ENCODE measurements at regions not wholly inside any gene's neighbourhood (a gene's known extent, or its start where the extent isn't known, plus 50 kb on each side); places are given as distances from the start of the nearest gene placed in this dataset.

GRCh38 chr5:3343211-3343610 is 252.4 kb upstream of the IRX1 start:
- H3K36me3 ChIP-seq = no peaks in the 10 kb centered on the region
- WGBS, 2 donors = 71 to 75% methylated on average over 5 of the region's 5 CpGs
- DNase-seq = peak; percentile 4
- intact Hi-C loops (cut with DNase I) = no loop called here
- no peaks in the 10 kb centered on the region for H3K4me1 ChIP-seq
- peaks cover 0 to 4% (median 0%) of the 10 kb centered on the region in 3 donors for H3K27me3 ChIP-seq
- H3K9me3 ChIP-seq = no peaks in the 10 kb centered on the region
- TF ChIP-seq EP300 (IDR thresholded peaks at IDR 0.05) (no peak), POLR2AphosphoS5 (IDR thresholded peaks at IDR 0.05) (no peak), POLR2A (IDR thresholded peaks at IDR 0.05) (no peak), CTCF (IDR thresholded peaks at IDR 0.05) (no peak)
- H3K27ac ChIP-seq = no peak overlapping the region
- H3K4me3 ChIP-seq = no peak overlapping the region

DNA sequence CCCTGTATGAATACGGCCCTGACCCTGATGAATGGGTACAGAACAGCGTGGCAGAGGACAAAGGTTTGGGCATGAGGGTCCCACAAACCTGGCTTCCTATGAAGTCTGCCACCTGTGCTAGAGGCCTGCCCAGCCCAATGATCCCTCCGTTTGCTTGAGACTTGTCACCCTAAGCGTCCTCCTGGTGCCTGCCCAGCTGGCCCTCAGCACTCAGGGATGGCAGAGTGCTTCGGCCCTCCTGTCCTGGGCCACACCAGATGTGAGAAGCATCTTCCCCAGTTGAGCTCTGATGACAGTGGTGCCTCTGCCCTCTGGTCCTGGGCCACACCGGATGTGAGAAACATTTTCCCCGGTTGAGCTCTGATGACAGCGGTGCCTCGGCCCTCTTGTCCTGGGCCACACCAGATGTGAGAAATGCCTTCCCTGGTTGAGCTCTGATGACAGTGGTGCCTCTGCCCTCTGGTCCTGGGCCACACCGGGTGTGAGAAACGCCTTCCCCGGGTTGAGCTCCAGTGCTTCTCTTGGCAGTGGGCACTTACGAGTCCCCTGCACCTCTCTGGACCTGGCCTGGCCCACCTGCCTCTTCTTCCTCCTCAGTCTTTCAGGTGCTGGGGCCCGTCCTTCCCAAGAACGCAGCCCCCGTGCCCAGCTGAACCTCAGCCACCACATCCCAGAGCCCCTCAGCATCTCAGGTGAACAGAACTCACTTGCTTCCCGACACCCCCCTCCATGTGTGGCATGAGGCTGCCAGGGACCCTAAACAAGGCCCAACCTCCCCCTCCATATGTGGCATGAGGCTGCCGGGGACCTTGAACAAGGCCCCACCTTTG is 253.1 kb upstream of the IRX1 start:
- DNase-seq = peak; percentile 56
- Histone ChIP-seq H3K4me3 (no peak overlapping the region), H3K9me3 (no peaks in the 10 kb centered on the region), H3K27ac (no peak overlapping the region), H3K27me3 (peaks cover 0 to 4% (median 0%) of the 10 kb centered on the region in 3 donors), H3K36me3 (no peaks in the 10 kb centered on the region), H3K4me1 (no peaks in the 10 kb centered on the region)
- TF ChIP-seq EP300 (IDR thresholded peaks at IDR 0.05) = no peak
- TF ChIP-seq POLR2AphosphoS5 (IDR thresholded peaks at IDR 0.05) = no peak
- TF ChIP-seq CTCF (IDR thresholded peaks at IDR 0.05) = no peak
- TF ChIP-seq POLR2A (IDR thresholded peaks at IDR 0.05) = no peak
- 90% methylated on average over 18 of the region's 18 CpGs for WGBS, 2 donors
- intact Hi-C loops (cut with DNase I) = no loop called here

- TF ChIP-seq CTCF (IDR thresholded peaks at IDR 0.05) = no peak
- no peak for TF ChIP-seq EP300 (IDR thresholded peaks at IDR 0.05)
- no peak for TF ChIP-seq POLR2A (IDR thresholded peaks at IDR 0.05)
- TF ChIP-seq POLR2AphosphoS5 (IDR thresholded peaks at IDR 0.05) = no peak
Observed at GRCh38 chr5:3341446-3342240, 254.0 kb upstream of the IRX1 start.

DNA sequence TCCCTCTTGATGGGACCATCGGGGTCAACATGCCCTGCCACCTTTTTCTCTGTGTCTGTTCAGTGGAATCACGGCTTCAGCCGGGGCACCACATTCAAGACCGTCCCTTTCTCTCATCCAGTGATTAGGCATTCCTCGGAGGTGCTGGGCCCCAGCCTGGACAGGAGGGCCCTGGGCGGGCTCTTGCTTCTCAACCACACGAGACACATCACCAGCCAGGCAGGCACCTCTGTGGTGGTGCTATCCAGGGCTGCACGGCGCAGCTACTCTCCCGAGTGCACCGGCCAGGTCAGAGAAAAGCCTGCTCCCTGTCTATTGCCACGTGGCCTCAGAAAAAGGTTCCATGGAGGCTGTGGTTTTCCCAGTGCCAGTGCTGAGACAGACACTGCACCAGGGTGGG is 255.2 kb upstream of the IRX1 start:
- TF ChIP-seq POLR2AphosphoS5 (IDR thresholded peaks at IDR 0.05) = no peak
- TF ChIP-seq POLR2A (IDR thresholded peaks at IDR 0.05) = no peak
- TF ChIP-seq CTCF (IDR thresholded peaks at IDR 0.05) = no peak
- no peak for TF ChIP-seq EP300 (IDR thresholded peaks at IDR 0.05)
- Histone ChIP-seq H3K4me1 (no peaks in the 10 kb centered on the region), H3K9me3 (no peaks in the 10 kb centered on the region), H3K27me3 (peaks cover 0 to 1% (median 0%) of the 10 kb centered on the region in 3 donors), H3K27ac (no peak overlapping the region), H3K4me3 (no peak overlapping the region), H3K36me3 (no peaks in the 10 kb centered on the region)
- intact Hi-C loops (cut with DNase I) = no loop called here
- peak; percentile 30 for DNase-seq
- 86% methylated on average over 12 of the region's 12 CpGs for WGBS, 2 donors

More at GRCh38 chr5:3341446-3342240, 254.0 kb upstream of the IRX1 start:
- Histone ChIP-seq H3K36me3 (no peaks in the 10 kb centered on the region), H3K4me3 (no peak overlapping the region), H3K27me3 (peaks cover 0 to 4% (median 0%) of the 10 kb centered on the region in 3 donors), H3K4me1 (no peaks in the 10 kb centered on the region), H3K9me3 (no peaks in the 10 kb centered on the region), H3K27ac (no peak overlapping the region)
- DNase-seq = peak; percentile 35
- WGBS, 2 donors = 87 to 89% methylated on average over 15 of the region's 15 CpGs
- intact Hi-C loops (cut with DNase I) = no loop called here

Data from sigmoid colon (tissue), 6 donors.